Gastrocnemius medialis (tissue), 4 donors: ENCODE measurements at regions not wholly inside any gene's neighbourhood (a gene's known extent, or its start where the extent isn't known, plus 50 kb on each side); places are given as distances from the start of the nearest gene placed in this dataset.

Experiments used
- ATAC-seq, 2 donors: fragments of 150-250 bp; one replicate each; pipeline ENCODE4 v1.9.1; 2016
- DNase-seq, 2 donors: peaks; one replicate each; pipeline ENCODE4 v3.0.0-alpha.2; 2019
- H3K27ac ChIP-seq, 4 donors: fragments of 200-600 bp; sonication (generic); 1 replicate in 1 of 4; 2 replicates in 3 of 4; pipeline ENCODE4 v1.5.1; 2016 to 2018; ENCODE audit warnings: mild to moderate bottlenecking in 2 of 4, moderate library complexity in 1 of 4
- H3K27me3 ChIP-seq, 3 donors: fragments of 200-600 bp; sonication (generic) in 2 of 3; 1 replicate in 1 of 3; 2 replicates in 2 of 3; pipeline versions ENCODE4 v1.5.1 to v1.6.0; 2016 to 2019; ENCODE audit warnings: mild to moderate bottlenecking in 1 of 3, moderate library complexity in 1 of 3
- H3K36me3 ChIP-seq, 2 donors: fragments of 200-600 bp; sonication (generic) in 1 of 2; one replicate each; pipeline ENCODE4 v1.5.1; 2017 to 2018
- H3K4me1 ChIP-seq, 2 donors: fragments of 200-600 bp; sonication (generic) in 1 of 2; one replicate each; pipeline ENCODE4 v1.5.1; 2016 to 2017; ENCODE audit warnings: mild to moderate bottlenecking in 2 of 2
- H3K4me3 ChIP-seq, 4 donors: fragments of 200-600 bp; sonication (generic) in 3 of 4; 1 replicate in 1 of 4; 2 replicates in 3 of 4; pipeline ENCODE4 v1.5.1; 2016 to 2019; ENCODE audit warnings: mild to moderate bottlenecking in 2 of 4
- H3K9me3 ChIP-seq, 3 donors: fragments of 200-600 bp; sonication (generic) in 2 of 3; 1 replicate in 1 of 3; 2 replicates in 2 of 3; pipeline ENCODE4 v1.5.1; 2016 to 2019
- POLR2A ChIP-seq, 2 donors: fragments of 450-650 bp; IDR thresholded peaks; one replicate each; pipeline ENCODE4 v1.6.1; 2017; ENCODE audit warnings: antibody characterized with exemption in 2 of 2, mild to moderate bottlenecking in 2 of 2, moderate library complexity in 2 of 2
- in situ Hi-C, 4 donors: fragments of 200-750 bp; cut with MboI; loops; one replicate each; pipeline versions ENCODE4 v1.15.0 to v1.8.0; 2017; ENCODE audit warnings: low sequenced_read_pairs in 4 of 4
- intact Hi-C: fragments of 100-400 bp; cut with DNase I; formaldehyde crosslinking; loops from one replicate; pipeline ENCODE4 v1.15.1; 2023; ENCODE audit warnings: low total_unique reads
- TF ChIP-seq, protein P1 (sequence below), 5 experiments: fragments of 450-650 bp in 3 of 5; fragments of 200-600 bp in 2 of 5; sonication (generic) in 2 of 5; IDR thresholded peaks in 4 of 5; conservative IDR thresholded peaks in 1 of 5; 1 replicate in 4 of 5; 2 replicates in 1 of 5; pipeline ENCODE4 v1.5.1; 2016 to 2019; ENCODE audit warnings: antibody characterized with exemption in 5 of 5, mild to moderate bottlenecking in 3 of 5, moderate library complexity in 3 of 5

- no peak overlapping the region for H3K4me3 ChIP-seq
- DNase-seq: no peak
- intact Hi-C loops: no loop called here
- no peak for ATAC-seq
- TF ChIP-seq, protein P1, sequence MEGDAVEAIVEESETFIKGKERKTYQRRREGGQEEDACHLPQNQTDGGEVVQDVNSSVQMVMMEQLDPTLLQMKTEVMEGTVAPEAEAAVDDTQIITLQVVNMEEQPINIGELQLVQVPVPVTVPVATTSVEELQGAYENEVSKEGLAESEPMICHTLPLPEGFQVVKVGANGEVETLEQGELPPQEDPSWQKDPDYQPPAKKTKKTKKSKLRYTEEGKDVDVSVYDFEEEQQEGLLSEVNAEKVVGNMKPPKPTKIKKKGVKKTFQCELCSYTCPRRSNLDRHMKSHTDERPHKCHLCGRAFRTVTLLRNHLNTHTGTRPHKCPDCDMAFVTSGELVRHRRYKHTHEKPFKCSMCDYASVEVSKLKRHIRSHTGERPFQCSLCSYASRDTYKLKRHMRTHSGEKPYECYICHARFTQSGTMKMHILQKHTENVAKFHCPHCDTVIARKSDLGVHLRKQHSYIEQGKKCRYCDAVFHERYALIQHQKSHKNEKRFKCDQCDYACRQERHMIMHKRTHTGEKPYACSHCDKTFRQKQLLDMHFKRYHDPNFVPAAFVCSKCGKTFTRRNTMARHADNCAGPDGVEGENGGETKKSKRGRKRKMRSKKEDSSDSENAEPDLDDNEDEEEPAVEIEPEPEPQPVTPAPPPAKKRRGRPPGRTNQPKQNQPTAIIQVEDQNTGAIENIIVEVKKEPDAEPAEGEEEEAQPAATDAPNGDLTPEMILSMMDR (IDR thresholded peaks at IDR 0.05 in 4 of 5, conservative IDR thresholded peaks at IDR 0.05 in 1 of 5): no peak
- no peak for TF ChIP-seq POLR2A (IDR thresholded peaks at IDR 0.05)
- no peak overlapping the region for H3K27ac ChIP-seq
- no peaks in the 10 kb centered on the region for H3K36me3 ChIP-seq
- in situ Hi-C loops: no loop called here
- H3K4me1 ChIP-seq: no peaks in the 10 kb centered on the region
- H3K27me3 ChIP-seq: no peaks in the 10 kb centered on the region
- no peaks in the 10 kb centered on the region for H3K9me3 ChIP-seq
These were observed 527.2 kb upstream of the PRKX start for GRCh38 chrX:4240541-4241194.

DNA sequence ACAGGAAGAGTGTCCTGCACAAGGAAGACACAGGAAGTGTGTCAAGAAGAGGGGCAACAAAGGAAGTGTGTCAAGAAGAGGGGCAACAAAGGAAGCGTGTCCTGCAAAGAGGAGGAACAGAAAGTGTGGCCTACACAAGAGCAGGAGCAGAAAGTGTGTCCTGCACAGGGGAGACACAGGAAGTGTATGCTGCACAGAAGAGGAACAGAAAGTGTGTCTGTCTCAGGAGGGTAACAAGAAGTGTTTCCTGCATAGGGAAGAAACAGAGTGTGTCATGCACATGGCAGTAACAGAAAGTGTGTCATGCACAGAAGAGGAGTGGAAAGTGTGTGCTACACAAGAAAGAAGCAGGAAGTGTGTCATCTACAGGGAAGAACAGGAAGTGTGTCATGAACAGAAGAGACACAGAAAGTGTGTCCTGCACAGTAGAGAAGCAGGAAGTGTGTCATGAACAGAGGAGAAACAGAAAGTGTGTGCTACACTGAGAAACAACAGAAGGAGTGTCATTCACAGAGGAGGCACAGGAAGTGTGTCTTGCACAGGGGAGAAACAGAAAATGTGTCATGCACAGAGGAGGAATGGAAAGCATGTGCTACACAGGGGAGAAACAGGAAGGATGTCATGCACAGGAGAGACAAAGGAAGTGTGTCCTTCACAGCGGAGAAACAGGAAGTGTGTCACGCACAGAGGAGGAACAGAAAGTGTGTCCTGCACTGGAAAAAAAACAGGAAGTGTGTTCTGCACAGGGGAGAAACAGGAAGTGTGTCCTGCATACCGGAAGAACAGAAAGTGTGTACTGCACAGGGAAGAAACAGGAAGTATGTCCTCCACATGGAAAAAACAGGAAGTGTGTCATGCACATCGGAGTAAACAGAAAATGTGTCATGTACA lies 526.4 kb upstream of the PRKX start:
- Histone ChIP-seq H3K36me3 (no peaks in the 10 kb centered on the region), H3K4me3 (no peak overlapping the region), H3K27me3 (no peaks in the 10 kb centered on the region), H3K9me3 (no peaks in the 10 kb centered on the region), H3K27ac (no peak overlapping the region), H3K4me1 (no peaks in the 10 kb centered on the region)
- in situ Hi-C loops: no loop called here
- TF ChIP-seq POLR2A (IDR thresholded peaks at IDR 0.05): no peak
- TF ChIP-seq, protein P1 (IDR thresholded peaks at IDR 0.05 in 4 of 5, conservative IDR thresholded peaks at IDR 0.05 in 1 of 5): no peak
- ATAC-seq: no peak
- intact Hi-C loops: no loop called here
- DNase-seq: no peak

- Histone ChIP-seq H3K36me3 (no peaks in the 10 kb centered on the region), H3K27me3 (no peaks in the 10 kb centered on the region), H3K4me1 (no peaks in the 10 kb centered on the region), H3K27ac (no peak overlapping the region), H3K9me3 (no peaks in the 10 kb centered on the region), H3K4me3 (no peak overlapping the region)
- in situ Hi-C loops: no loop called here
- intact Hi-C loops: no loop called here
- ATAC-seq: no peak
- no peak for TF ChIP-seq POLR2A (IDR thresholded peaks at IDR 0.05)
- TF ChIP-seq, protein P1 (IDR thresholded peaks at IDR 0.05 in 4 of 5, conservative IDR thresholded peaks at IDR 0.05 in 1 of 5): no peak
- no peak for DNase-seq
These were observed 525.5 kb upstream of the PRKX start for GRCh38 chrX:4238916-4239315.

DNA sequence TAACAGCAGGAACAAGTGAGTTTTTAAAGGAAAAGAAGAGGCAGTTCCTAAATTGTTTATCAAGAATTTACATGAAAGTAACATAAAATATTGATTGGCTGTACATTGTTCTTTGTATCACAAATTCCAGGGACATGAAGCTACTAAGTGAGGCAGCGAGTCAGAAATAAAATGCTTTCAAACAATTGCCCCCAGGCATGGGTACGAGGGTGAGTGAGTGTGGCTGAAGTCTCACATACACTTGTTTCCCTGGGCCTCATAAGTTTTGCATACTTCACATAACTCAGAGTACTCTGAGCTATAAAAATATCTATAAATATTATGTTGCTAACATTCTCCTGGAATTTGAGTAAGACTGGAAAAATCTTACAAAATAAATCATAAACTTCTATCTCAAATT lies 511.6 kb upstream of the PRKX start:
- no peaks in the 10 kb centered on the region for H3K36me3 ChIP-seq
- no peaks in the 10 kb centered on the region for H3K4me1 ChIP-seq
- ATAC-seq (no peak), DNase-seq (no peak)
- in situ Hi-C loops: no loop called here
- TF ChIP-seq POLR2A (IDR thresholded peaks at IDR 0.05): no peak
- TF ChIP-seq, protein P1 (IDR thresholded peaks at IDR 0.05 in 4 of 5, conservative IDR thresholded peaks at IDR 0.05 in 1 of 5): no peak
- intact Hi-C loops: no loop called here
- no peak overlapping the region for H3K27ac ChIP-seq
- H3K9me3 ChIP-seq: no peaks in the 10 kb centered on the region
- H3K27me3 ChIP-seq: no peaks in the 10 kb centered on the region
- no peak overlapping the region for H3K4me3 ChIP-seq
